ENCODE measurements at regions not wholly inside any gene's neighbourhood (a gene's known extent, or its start where the extent isn't known, plus 50 kb on each side); places are given as distances from the start of the nearest gene placed in this dataset.

GRCh38 chr2:41959760-41960159 lies 88.1 kb upstream of the PKDCC start:
- DNase-seq: no peak
- intact Hi-C loops (cut with micrococcal nuclease): no loop called here
- Histone ChIP-seq H3K36me3 (no peaks in the 10 kb centered on the region), H3K27me3 (ENCODE audit: low read depth) (no peaks in the 10 kb centered on the region), H3K4me1 (peaks cover 32% of the 10 kb centered on the region), H3K27ac (replicated peaks) (no peak overlapping the region), H3K9me3 (replicated peaks) (no peaks in the 10 kb centered on the region), H3K4me3 (no peak overlapping the region)
- TF ChIP-seq, protein P1, sequence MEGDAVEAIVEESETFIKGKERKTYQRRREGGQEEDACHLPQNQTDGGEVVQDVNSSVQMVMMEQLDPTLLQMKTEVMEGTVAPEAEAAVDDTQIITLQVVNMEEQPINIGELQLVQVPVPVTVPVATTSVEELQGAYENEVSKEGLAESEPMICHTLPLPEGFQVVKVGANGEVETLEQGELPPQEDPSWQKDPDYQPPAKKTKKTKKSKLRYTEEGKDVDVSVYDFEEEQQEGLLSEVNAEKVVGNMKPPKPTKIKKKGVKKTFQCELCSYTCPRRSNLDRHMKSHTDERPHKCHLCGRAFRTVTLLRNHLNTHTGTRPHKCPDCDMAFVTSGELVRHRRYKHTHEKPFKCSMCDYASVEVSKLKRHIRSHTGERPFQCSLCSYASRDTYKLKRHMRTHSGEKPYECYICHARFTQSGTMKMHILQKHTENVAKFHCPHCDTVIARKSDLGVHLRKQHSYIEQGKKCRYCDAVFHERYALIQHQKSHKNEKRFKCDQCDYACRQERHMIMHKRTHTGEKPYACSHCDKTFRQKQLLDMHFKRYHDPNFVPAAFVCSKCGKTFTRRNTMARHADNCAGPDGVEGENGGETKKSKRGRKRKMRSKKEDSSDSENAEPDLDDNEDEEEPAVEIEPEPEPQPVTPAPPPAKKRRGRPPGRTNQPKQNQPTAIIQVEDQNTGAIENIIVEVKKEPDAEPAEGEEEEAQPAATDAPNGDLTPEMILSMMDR (IDR thresholded peaks at IDR 0.05; ENCODE audit: borderline replicate concordance): no peak

DNA sequence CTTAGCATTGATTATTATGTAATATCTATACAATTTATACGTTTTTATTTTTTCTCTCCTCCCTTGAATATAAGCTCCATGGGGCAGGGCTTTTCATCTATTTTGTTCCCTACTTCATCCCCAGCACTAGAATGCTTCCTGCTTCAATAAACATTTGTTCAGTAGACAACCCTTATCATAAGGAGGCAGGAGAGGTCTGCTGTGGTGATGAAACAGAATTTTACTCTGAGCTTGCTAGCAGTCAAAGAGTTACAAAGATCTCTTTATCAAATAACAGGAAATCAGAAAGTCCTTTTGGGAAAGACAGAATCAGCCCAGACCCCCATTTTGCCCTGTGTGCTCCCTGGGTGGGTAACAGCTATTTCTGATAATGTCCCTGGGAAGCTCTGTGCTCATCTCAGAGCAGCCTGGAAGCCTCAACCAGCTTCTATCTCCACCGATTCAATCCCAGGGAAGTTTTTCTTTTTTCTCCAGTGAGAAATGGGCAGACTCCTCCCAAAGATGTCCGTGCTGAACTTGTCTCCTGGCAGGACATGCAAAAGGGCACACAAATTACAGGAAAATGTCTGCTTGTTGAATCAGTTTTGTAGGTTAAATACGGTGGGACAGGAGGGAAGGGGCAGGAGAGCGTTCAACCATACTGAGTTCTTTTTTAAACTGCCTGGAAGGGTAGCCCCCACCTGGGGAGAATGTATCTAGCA lies 84.7 kb upstream of the PKDCC start:
- Histone ChIP-seq H3K4me1 (peaks cover 51% of the 10 kb centered on the region), H3K27me3 (ENCODE audit: low read depth) (no peaks in the 10 kb centered on the region), H3K4me3 (no peak overlapping the region), H3K9me3 (replicated peaks) (no peaks in the 10 kb centered on the region), H3K36me3 (no peaks in the 10 kb centered on the region), H3K27ac (replicated peaks) (peak overlapping the region; percentile 85)
- DNase-seq: no peak
- intact Hi-C loops (cut with micrococcal nuclease): no loop called here
- TF ChIP-seq, protein P1 (IDR thresholded peaks at IDR 0.05; ENCODE audit: borderline replicate concordance): no peak

- H3K4me1 ChIP-seq: peaks cover 54% of the 10 kb centered on the region
- intact Hi-C loops (cut with micrococcal nuclease): no loop called here
- H3K27ac ChIP-seq (replicated peaks): peak overlapping the region; percentile 85
- no peaks in the 10 kb centered on the region for H3K27me3 ChIP-seq (ENCODE audit: low read depth)
- no peak overlapping the region for H3K4me3 ChIP-seq
- H3K9me3 ChIP-seq (replicated peaks): no peaks in the 10 kb centered on the region
- DNase-seq: peak; percentile 65
- TF ChIP-seq, protein P1 (IDR thresholded peaks at IDR 0.05; ENCODE audit: borderline replicate concordance): no peak
- no peaks in the 10 kb centered on the region for H3K36me3 ChIP-seq
Observed at GRCh38 chr2:41963661-41964525, 83.9 kb upstream of the PKDCC start.

DNA sequence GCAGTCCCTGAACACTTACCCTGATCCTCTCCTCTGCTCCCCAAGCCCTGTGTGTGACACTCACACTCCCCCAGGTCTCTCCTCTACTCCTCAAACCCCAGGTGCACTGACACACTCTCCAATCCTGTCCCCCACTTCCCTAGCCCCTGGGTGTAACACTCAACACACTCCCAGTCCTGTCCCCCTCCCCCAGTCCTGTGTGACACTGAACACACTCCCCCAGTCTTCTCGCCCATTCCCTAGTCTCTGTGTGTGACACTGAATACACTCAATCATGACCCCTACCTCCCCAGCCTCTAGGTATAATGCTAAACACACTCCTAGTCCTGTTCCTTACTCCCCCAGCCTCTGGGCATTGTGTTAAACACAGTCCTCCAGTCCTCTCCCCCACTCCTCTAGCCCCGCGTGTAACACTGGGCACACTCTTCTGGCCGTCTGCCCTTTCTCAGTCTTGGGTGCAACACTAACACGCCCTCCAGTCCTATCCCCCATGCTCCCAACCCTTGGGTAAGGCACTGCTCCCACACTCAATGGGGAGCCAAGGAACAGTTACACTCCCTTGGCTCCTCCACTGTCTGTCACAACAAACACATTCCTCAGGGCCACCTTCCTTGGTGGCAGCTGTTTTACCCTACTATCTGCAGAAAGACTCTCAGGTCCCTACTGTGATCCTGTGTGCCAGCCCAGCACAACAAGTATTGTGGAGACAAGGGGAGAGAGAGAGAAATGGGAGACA lies 82.5 kb upstream of the PKDCC start:
- Histone ChIP-seq H3K27me3 (ENCODE audit: low read depth) (no peaks in the 10 kb centered on the region), H3K27ac (replicated peaks) (peak overlapping the region; percentile 85), H3K4me3 (no peak overlapping the region), H3K36me3 (no peaks in the 10 kb centered on the region), H3K9me3 (replicated peaks) (no peaks in the 10 kb centered on the region), H3K4me1 (peaks cover 54% of the 10 kb centered on the region)
- intact Hi-C loops (cut with micrococcal nuclease): no loop called here
- TF ChIP-seq, protein P1 (IDR thresholded peaks at IDR 0.05; ENCODE audit: borderline replicate concordance): no peak
- DNase-seq: no peak

GRCh38 chr2:41965909-41966295 lies 81.9 kb upstream of the PKDCC start:
- Histone ChIP-seq H3K4me3 (no peak overlapping the region), H3K9me3 (replicated peaks) (no peaks in the 10 kb centered on the region), H3K27me3 (ENCODE audit: low read depth) (no peaks in the 10 kb centered on the region), H3K4me1 (peaks cover 54% of the 10 kb centered on the region), H3K36me3 (no peaks in the 10 kb centered on the region), H3K27ac (replicated peaks) (peak overlapping the region; percentile 85)
- no peak for DNase-seq
- TF ChIP-seq, protein P1 (IDR thresholded peaks at IDR 0.05; ENCODE audit: borderline replicate concordance): no peak
- intact Hi-C loops (cut with micrococcal nuclease): no loop called here

Data from left ventricle myocardium inferior (tissue), 1 donor.